ENCODE measurements at regions not wholly inside any gene's neighbourhood (a gene's known extent, or its start where the extent isn't known, plus 50 kb on each side); places are given as distances from the start of the nearest gene placed in this dataset.

DNA sequence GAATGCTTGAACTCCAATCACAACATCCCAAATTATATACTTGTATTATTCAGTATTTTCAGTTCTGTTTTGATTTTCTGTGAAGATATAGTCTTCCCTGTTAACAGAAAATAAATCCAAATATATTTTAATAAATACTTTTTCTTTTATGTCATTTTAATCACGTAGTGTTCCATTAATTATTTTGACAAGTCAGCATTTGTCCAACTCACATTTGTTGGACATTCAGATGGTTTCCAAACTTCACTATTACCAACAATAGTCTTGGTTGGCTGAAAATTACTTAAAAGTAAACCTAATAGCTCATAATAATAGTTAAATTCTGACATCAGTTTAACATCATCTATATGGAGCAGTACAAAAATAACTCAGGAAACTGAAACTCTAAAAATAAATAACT, 60.7 kb upstream of the SPANXD start:
- Histone ChIP-seq H3K4me1 (ENCODE audit: control insufficient read depth, extremely low read depth, insufficient read depth, low read length) (no peaks in the 10 kb centered on the region), H3K79me2 (ENCODE audit: control insufficient read depth, insufficient read depth, low read length) (no peaks in the 10 kb centered on the region), H3K27ac (ENCODE audit: insufficient read depth, low read length) (no peak overlapping the region), H4K20me1 (ENCODE audit: control insufficient read depth, extremely low read depth, insufficient read depth, low read length) (no peaks in the 10 kb centered on the region), H3K4me3 (replicated peaks in 1 of 4; ENCODE audit: control extremely low read depth in 1 of 4, insufficient read depth in 1 of 4, low read depth in 3 of 4, low read length in 4 of 4) (no peak overlapping the region), H3K27me3 (ENCODE audit: control insufficient read depth, insufficient read depth, low read length) (no peaks in the 10 kb centered on the region), H3K9ac (ENCODE audit: insufficient read depth, low read length) (no peak overlapping the region), H2AFZ (ENCODE audit: low read length) (no peak overlapping the region), H3K9me3 (ENCODE audit: control insufficient read depth, insufficient read depth, low read depth, low read length) (no peaks in the 10 kb centered on the region), H3K36me3 (ENCODE audit: control insufficient read depth, insufficient read depth, low read length) (no peaks in the 10 kb centered on the region), H3K4me2 (ENCODE audit: extremely low read depth, insufficient read depth, low read length) (no peak overlapping the region)
- DNase-seq (ENCODE audit: low read depth in 2 of 2), result no peak
- TF ChIP-seq, protein P1, sequence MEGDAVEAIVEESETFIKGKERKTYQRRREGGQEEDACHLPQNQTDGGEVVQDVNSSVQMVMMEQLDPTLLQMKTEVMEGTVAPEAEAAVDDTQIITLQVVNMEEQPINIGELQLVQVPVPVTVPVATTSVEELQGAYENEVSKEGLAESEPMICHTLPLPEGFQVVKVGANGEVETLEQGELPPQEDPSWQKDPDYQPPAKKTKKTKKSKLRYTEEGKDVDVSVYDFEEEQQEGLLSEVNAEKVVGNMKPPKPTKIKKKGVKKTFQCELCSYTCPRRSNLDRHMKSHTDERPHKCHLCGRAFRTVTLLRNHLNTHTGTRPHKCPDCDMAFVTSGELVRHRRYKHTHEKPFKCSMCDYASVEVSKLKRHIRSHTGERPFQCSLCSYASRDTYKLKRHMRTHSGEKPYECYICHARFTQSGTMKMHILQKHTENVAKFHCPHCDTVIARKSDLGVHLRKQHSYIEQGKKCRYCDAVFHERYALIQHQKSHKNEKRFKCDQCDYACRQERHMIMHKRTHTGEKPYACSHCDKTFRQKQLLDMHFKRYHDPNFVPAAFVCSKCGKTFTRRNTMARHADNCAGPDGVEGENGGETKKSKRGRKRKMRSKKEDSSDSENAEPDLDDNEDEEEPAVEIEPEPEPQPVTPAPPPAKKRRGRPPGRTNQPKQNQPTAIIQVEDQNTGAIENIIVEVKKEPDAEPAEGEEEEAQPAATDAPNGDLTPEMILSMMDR (conservative IDR thresholded peaks at IDR 0.05 in 1 of 2, IDR thresholded peaks at IDR 0.05 in 1 of 2; ENCODE audit: low read depth in 1 of 2, low read length in 2 of 2), result no peak
- TF ChIP-seq EZH2 (IDR thresholded peaks at IDR 0.05; ENCODE audit: low read length, missing control alignments), result no peak

DNA sequence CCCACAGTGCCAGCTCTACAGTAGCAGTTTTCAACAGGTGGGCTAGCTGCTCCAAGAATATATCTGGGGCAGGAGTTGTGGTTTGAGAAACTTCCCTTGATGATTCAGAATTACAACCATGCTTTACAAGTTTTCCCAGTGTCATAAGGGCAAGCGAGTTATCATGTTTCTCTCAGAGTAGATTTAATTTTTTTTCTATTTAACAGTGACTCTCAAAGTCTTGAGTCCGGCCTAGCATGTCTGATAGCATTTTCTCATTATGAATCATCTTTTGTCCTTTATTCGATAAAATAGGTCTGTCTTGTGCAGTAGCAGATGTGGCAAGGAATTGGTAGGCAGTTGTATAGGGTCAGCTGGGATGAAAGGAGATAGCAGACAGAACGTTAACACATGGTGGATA, 62.2 kb upstream of the SPANXD start:
- Histone ChIP-seq H4K20me1 (ENCODE audit: control insufficient read depth, extremely low read depth, insufficient read depth, low read length) (no peaks in the 10 kb centered on the region), H3K36me3 (ENCODE audit: control insufficient read depth, insufficient read depth, low read length) (no peaks in the 10 kb centered on the region), H3K27ac (ENCODE audit: insufficient read depth, low read length) (no peak overlapping the region), H3K4me2 (ENCODE audit: extremely low read depth, insufficient read depth, low read length) (no peak overlapping the region), H3K4me3 (replicated peaks in 1 of 4; ENCODE audit: control extremely low read depth in 1 of 4, insufficient read depth in 1 of 4, low read depth in 3 of 4, low read length in 4 of 4) (no peak overlapping the region), H3K79me2 (ENCODE audit: control insufficient read depth, insufficient read depth, low read length) (no peaks in the 10 kb centered on the region), H2AFZ (ENCODE audit: low read length) (no peak overlapping the region), H3K9me3 (ENCODE audit: control insufficient read depth, insufficient read depth, low read depth, low read length) (no peaks in the 10 kb centered on the region), H3K9ac (ENCODE audit: insufficient read depth, low read length) (no peak overlapping the region), H3K27me3 (ENCODE audit: control insufficient read depth, insufficient read depth, low read length) (no peaks in the 10 kb centered on the region), H3K4me1 (ENCODE audit: control insufficient read depth, extremely low read depth, insufficient read depth, low read length) (no peaks in the 10 kb centered on the region)
- peak in 1 of 2 donors; percentile 45 for DNase-seq (ENCODE audit: low read depth in 2 of 2)
- no peak for TF ChIP-seq EZH2 (IDR thresholded peaks at IDR 0.05; ENCODE audit: low read length, missing control alignments)
- TF ChIP-seq, protein P1 (conservative IDR thresholded peaks at IDR 0.05 in 1 of 2, IDR thresholded peaks at IDR 0.05 in 1 of 2; ENCODE audit: low read depth in 1 of 2, low read length in 2 of 2), result no peak

DNA sequence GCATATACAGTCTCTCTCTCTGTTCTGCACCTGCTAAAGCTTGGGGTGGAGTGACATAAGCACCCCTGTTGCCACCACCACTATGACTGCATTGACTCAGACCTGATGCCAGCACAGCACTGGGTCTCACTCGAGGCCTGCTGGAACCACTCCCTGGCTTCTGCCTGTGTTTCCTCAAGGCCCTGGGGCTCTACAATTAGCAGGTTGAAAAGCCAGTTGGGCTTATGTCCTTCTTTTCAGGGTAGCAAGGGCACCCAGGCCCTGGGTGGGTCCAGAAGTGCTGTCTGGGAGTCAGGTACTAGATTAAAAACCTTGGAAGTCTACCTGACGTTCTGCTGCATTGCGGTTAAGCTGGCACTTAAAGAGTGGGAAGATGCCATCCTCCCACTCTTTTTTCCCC, 50.5 kb upstream of the MAGEC3 start:
- Histone ChIP-seq H3K9me3 (ENCODE audit: control insufficient read depth, insufficient read depth, low read depth, low read length) (no peaks in the 10 kb centered on the region), H3K27ac (ENCODE audit: insufficient read depth, low read length) (no peak overlapping the region), H3K4me3 (replicated peaks in 1 of 4; ENCODE audit: control extremely low read depth in 1 of 4, insufficient read depth in 1 of 4, low read depth in 3 of 4, low read length in 4 of 4) (no peak overlapping the region), H3K4me2 (ENCODE audit: extremely low read depth, insufficient read depth, low read length) (no peak overlapping the region), H3K27me3 (ENCODE audit: control insufficient read depth, insufficient read depth, low read length) (no peaks in the 10 kb centered on the region), H4K20me1 (ENCODE audit: control insufficient read depth, extremely low read depth, insufficient read depth, low read length) (no peaks in the 10 kb centered on the region), H3K9ac (ENCODE audit: insufficient read depth, low read length) (no peak overlapping the region), H3K36me3 (ENCODE audit: control insufficient read depth, insufficient read depth, low read length) (no peaks in the 10 kb centered on the region), H3K79me2 (ENCODE audit: control insufficient read depth, insufficient read depth, low read length) (no peaks in the 10 kb centered on the region), H2AFZ (ENCODE audit: low read length) (no peak overlapping the region), H3K4me1 (ENCODE audit: control insufficient read depth, extremely low read depth, insufficient read depth, low read length) (no peaks in the 10 kb centered on the region)
- TF ChIP-seq, protein P1 (conservative IDR thresholded peaks at IDR 0.05 in 1 of 2, IDR thresholded peaks at IDR 0.05 in 1 of 2; ENCODE audit: low read depth in 1 of 2, low read length in 2 of 2), result no peak
- no peak for TF ChIP-seq EZH2 (IDR thresholded peaks at IDR 0.05; ENCODE audit: low read length, missing control alignments)
- DNase-seq (ENCODE audit: low read depth in 2 of 2), result no peak
